Tongue (tissue), 1 donor: ENCODE measurements at regions not wholly inside any gene's neighbourhood (a gene's known extent, or its start where the extent isn't known, plus 50 kb on each side); places are given as distances from the start of the nearest gene placed in this dataset.

Source experiments
- DNase-seq: peaks from one replicate; pipeline ENCODE4 v3.0.0-alpha.2; 2015

GRCh38 chr14:22414876-22415604 is 174.0 kb downstream of the DAD1 start:
- DNase-seq: no peak

- DNase-seq: peak; percentile 44
Measured at GRCh38 chr14:22412926-22413411, 176.1 kb downstream of the DAD1 start.

GRCh38 chr14:22411398-22412055 is 177.5 kb downstream of the DAD1 start:
- no peak for DNase-seq

- peak; percentile 16 for DNase-seq
Measured at GRCh38 chr14:22410497-22410896, 178.5 kb downstream of the DAD1 start.

GRCh38 chr14:22409006-22409405 is 180.0 kb downstream of the DAD1 start:
- DNase-seq: no peak

- DNase-seq: no peak
Measured at GRCh38 chr14:22408547-22408946, 180.5 kb downstream of the DAD1 start.

- DNase-seq: no peak
Measured at GRCh38 chr14:22407033-22407432, 182.0 kb downstream of the DAD1 start.

GRCh38 chr14:22405201-22405600 is 183.8 kb downstream of the DAD1 start:
- no peak for DNase-seq

- DNase-seq: no peak
Measured at GRCh38 chr14:22403296-22403695, 185.7 kb downstream of the DAD1 start.

GRCh38 chr14:22400655-22401259 is 188.3 kb downstream of the DAD1 start:
- DNase-seq: peak; percentile 54

GRCh38 chr14:22399776-22400175 is 189.2 kb downstream of the DAD1 start:
- DNase-seq: no peak

GRCh38 chr14:22397221-22397737 is 191.7 kb downstream of the DAD1 start:
- no peak for DNase-seq

- no peak for DNase-seq
Measured at GRCh38 chr14:22395803-22396202, 193.2 kb downstream of the DAD1 start.

- DNase-seq: no peak
Measured at GRCh38 chr14:22394616-22395015, 194.4 kb downstream of the DAD1 start.

- no peak for DNase-seq
Measured at GRCh38 chr14:22393796-22394195, 195.2 kb downstream of the DAD1 start.

- peak; percentile 80 for DNase-seq
Measured at GRCh38 chr14:22391908-22392565, 197.0 kb downstream of the DAD1 start.

GRCh38 chr14:22390824-22391461 is 198.1 kb downstream of the DAD1 start:
- DNase-seq: no peak

- no peak for DNase-seq
Measured at GRCh38 chr14:22390195-22390594, 198.8 kb downstream of the DAD1 start.

GRCh38 chr14:22388669-22389595 is 200.1 kb downstream of the DAD1 start:
- DNase-seq: no peak

GRCh38 chr14:22387776-22388241 is 201.2 kb downstream of the DAD1 start:
- DNase-seq: no peak
